ENCODE measurements at regions not wholly inside any gene's neighbourhood (a gene's known extent, or its start where the extent isn't known, plus 50 kb on each side); places are given as distances from the start of the nearest gene placed in this dataset.

DNA sequence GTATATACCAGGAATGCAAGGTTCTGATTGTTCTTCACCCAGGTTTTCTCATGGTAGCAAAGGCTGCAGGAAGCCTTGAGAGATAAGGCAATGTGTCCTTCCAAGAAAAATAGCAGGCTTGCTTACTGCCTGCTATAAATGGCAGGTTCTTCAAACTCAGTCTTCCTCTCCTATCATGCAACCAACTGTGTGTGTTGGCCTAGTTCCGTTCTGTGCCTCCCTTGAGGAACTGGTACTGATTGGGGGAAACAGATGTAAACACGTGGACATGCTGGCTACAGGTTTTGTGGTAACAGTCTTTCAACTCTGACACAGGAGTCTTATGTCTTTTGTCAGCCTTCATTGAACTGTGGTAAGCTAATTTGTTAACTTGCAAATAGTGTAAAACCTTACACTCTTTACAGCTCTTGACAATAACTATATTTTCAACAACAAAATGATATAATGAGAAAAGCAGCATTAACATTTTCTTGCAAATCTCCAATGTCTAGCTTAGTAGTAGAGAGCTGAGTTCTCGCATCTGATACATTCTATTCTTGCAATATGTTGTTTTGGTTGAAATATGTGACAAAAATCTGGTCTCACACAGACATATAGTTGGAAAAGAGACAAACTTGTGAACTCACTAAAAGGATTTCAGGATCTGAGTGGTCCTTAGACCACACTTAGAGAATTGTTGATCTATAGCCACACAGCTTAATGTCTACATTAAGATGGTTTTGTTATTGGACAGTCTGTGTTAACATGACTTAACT lies 54.7 kb upstream of the LSM8 start:
- no peaks in the 10 kb centered on the region for H3K27me3 ChIP-seq (ENCODE audit: low read length)
- no peak for DNase-seq
- H3K27ac ChIP-seq (ENCODE audit: low read length), result no peak overlapping the region
- no peaks in the 10 kb centered on the region for H3K9me3 ChIP-seq (ENCODE audit: low read length)
- H3K4me1 ChIP-seq (ENCODE audit: low read length), result no peaks in the 10 kb centered on the region
- H3K9ac ChIP-seq (ENCODE audit: low read length), result no peak overlapping the region
- H2AFZ ChIP-seq (ENCODE audit: low read length), result no peak overlapping the region
- no peak overlapping the region for H3K4me2 ChIP-seq (ENCODE audit: low read depth, low read length, poor library complexity, severe bottlenecking)
- no peaks in the 10 kb centered on the region for H4K20me1 ChIP-seq (ENCODE audit: insufficient read depth, low read depth, low read length)
- no peaks in the 10 kb centered on the region for H3K36me3 ChIP-seq (ENCODE audit: insufficient read depth, low read length)
- no peaks in the 10 kb centered on the region for H3K79me2 ChIP-seq (ENCODE audit: low read length)
- no peaks in the 10 kb centered on the region for H3K9me2 ChIP-seq (replicated peaks; ENCODE audit: insufficient read depth, low read length)
- no peak overlapping the region for H3K4me3 ChIP-seq (ENCODE audit: low read length)

DNA sequence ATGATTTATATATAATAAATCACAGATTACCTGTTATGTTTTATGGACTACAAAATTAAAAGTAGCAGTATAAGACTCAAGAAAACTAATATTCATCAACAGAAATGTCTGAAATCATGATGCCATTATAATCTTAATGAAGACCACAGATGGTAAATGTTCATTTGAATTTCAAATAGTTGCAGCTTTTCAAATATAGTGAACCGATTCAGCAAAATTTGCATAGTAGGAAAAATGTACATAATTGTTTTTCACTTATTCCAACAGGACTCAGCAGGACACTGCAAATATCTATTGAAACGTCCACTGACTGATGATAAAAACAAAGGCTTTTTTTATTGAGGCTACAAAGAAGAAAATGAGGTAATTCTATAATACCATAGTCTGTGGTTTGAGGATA lies 51.2 kb upstream of the LSM8 start:
- H2AFZ ChIP-seq (ENCODE audit: low read length), result no peak overlapping the region
- H3K27ac ChIP-seq (ENCODE audit: low read length), result no peak overlapping the region
- H3K4me3 ChIP-seq (ENCODE audit: low read length), result no peak overlapping the region
- no peak overlapping the region for H3K4me2 ChIP-seq (ENCODE audit: low read depth, low read length, poor library complexity, severe bottlenecking)
- H4K20me1 ChIP-seq (ENCODE audit: insufficient read depth, low read depth, low read length), result no peaks in the 10 kb centered on the region
- H3K9me3 ChIP-seq (ENCODE audit: low read length), result no peaks in the 10 kb centered on the region
- H3K4me1 ChIP-seq (ENCODE audit: low read length), result no peaks in the 10 kb centered on the region
- no peaks in the 10 kb centered on the region for H3K79me2 ChIP-seq (ENCODE audit: low read length)
- no peaks in the 10 kb centered on the region for H3K27me3 ChIP-seq (ENCODE audit: low read length)
- no peaks in the 10 kb centered on the region for H3K36me3 ChIP-seq (ENCODE audit: insufficient read depth, low read length)
- H3K9me2 ChIP-seq (replicated peaks; ENCODE audit: insufficient read depth, low read length), result no peaks in the 10 kb centered on the region
- no peak overlapping the region for H3K9ac ChIP-seq (ENCODE audit: low read length)
- DNase-seq, result no peak

Measured in Karpas-422 (cell line).